HG02610 (cell line): ENCODE measurements at regions not wholly inside any gene's neighbourhood (a gene's known extent, or its start where the extent isn't known, plus 50 kb on each side); places are given as distances from the start of the nearest gene placed in this dataset.
A peak's percentile ranks its signal among the peaks of the same experiment; 100 is the strongest.
"Not testable (repeated sequence)": the region's sequence is repeated elsewhere in the genome, so short reads cannot be mapped to it uniquely, and the experiment has no call there.

ENCODE experiments used
- ATAC-seq: cut with Tn5 transposase; IDR thresholded peaks from one replicate; pipeline ENCODE4 v1.9.1; 2021; ENCODE audit warnings: mild to moderate bottlenecking, moderate library complexity; ENCODE audit not compliant: unreplicated experiment

GRCh38 chrX:31014474-31014873 lies 57.4 kb downstream of the FTHL17 start:
- not testable (repeated sequence) for ATAC-seq

GRCh38 chrX:31012509-31013025 lies 59.3 kb downstream of the FTHL17 start:
- no peak for ATAC-seq

GRCh38 chrX:31007321-31007720 lies 64.5 kb downstream of the FTHL17 start:
- ATAC-seq = no peak

DNA sequence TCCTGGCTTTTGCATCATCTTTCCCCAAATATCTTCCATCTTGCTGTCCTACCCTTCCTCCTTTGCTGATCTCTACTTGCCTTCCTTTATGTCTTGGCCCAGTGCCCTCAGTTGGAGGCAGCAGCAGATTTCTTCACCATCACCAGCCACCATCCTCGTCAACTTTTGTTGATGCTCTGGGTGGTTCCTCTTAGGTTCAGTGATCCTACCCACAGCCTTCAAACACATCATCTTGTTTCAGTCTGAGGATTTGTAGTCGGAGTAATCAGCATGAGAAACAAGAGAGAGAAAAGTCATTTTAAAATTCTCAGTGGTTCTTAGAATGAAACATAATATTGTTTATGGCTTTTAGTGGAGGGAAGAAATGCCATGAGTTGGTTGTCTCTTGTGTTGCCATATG lies 65.8 kb downstream of the FTHL17 start:
- ATAC-seq = no peak

- ATAC-seq = no peak
These were observed 74.4 kb downstream of the FTHL17 start for GRCh38 chrX:30997411-30997810.

- no peak for ATAC-seq
These were observed 76.1 kb downstream of the FTHL17 start for GRCh38 chrX:30995705-30996104.

DNA sequence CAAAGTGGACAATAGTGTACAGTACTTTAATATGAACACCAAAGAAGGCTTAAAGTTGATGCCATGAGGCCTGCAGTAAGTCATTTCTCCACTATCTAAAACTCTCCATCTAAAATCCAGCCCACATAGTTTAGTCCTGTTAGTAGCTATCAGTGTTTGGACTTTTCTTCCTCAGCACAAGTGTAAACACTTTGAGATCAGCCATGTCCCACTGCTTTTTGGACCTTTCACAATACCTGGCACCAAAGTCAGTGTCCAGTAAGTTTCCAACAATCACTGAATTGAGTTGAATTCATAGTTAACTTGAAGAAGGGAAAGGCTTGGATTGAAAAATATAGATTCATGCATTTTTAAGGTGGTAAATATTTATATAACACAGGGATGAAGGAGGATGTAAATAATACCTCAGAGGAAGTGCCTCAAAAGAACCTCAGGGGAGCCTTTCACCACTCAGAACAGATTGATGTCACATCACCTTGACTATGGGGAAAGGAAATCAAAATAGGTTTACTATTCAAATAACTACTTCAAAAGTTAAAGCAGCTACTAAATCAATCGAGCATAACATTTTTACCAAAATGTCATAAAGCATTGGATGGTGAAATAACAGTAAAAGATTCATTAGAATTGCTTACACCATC lies 76.7 kb downstream of the FTHL17 start:
- ATAC-seq = no peak

DNA sequence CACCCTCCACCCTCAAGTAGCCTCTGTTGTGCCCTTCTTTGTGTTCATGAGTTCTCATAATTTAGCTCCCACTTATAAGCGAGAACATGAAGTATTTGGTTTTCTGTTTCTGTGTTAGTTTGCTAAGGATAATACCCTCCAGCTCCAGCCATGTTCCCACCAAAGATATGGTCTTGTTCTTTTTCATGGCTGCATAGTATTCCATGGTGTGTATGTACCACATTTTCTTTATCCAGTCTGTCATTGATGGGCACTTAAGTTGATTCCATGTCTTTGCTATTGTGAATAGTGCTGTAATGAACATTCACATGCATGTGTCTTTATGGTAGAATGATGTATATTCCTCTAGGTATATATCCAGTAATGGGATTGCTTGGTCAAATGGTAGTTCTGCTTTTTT lies 77.8 kb downstream of the FTHL17 start:
- not testable (repeated sequence) for ATAC-seq

DNA sequence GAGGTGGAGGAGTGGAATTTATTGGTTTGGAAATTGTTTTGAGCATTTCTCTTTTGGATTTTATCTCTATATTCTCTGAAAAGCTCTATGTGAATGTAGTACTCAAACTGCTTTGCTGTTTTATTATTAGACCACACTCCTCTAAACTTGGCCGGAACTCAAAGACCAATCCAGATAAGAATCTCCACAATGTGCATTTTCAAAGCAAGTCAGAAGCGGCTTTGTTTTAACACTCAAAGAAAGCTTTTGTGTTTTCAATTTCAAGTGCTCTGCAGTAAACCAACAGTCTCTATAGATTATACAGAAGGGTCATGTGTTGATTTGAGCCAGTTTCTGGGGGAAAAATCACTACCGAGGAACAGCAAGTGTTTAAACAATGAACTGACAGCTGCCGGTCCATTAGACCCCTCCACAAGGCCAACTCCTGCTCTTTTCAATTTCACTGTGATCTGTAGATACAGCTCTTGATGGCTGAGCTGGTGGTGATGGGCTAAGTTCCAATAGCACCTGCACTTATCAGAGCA lies 79.4 kb downstream of the FTHL17 start:
- no peak for ATAC-seq

- ATAC-seq = no peak
These were observed 81.5 kb downstream of the FTHL17 start for GRCh38 chrX:30990361-30990760.

DNA sequence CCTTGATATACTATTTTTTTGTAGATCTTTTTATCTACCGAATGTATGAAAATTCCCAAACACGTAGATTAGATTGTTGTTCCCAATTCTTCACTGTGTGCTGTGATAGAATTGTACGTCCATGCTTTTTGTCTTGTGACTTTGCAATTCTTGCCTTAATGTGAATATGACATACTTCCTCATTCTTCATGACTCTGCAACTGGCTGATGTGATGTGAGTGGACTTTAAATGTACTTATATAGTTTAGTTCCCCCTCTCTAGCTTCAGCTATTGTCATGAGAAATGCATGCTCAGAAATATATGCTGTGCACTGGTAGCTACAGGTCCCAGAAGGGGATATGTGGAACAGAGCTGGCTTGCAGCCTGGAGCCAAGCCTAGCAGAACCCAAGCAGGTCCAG lies 89.4 kb downstream of the FTHL17 start:
- ATAC-seq = no peak

GRCh38 chrX:30981968-30982367 lies 89.9 kb downstream of the FTHL17 start:
- no peak for ATAC-seq

GRCh38 chrX:30979271-30979670 lies 90.2 kb upstream of the TAB3 start:
- ATAC-seq = no peak

- no peak for ATAC-seq
These were observed 86.4 kb upstream of the TAB3 start for GRCh38 chrX:30975467-30975866.

DNA sequence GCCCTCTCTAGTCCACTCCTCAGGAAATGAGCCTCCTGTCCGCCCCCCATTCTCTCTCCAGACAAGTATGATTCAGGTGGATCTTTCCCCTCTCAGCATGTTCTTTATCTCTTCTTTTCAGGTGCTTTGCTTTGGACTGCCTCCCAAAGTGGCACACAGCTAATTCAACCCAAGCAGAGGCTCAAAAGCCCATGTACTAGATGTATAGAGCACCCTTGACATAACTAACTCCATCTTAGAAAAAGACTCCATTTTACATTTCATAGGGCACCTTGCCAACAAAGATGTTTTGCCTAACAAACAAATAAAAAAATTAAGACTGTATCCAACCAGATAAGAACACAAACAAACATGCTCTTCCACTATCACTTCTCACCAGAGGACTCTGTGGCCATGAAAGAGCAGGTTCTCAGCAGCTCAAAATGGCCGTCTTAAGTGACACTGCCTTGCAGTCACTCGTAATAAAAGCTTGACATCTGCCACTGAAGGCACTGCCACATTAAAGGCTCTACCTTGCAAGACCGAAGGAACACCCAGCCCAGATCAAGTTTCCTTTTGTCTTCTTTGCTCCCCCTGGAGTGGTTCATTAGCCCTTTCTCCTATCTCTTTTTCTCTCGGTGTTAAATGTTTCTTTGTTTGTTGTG lies 84.9 kb upstream of the TAB3 start:
- ATAC-seq = no peak

DNA sequence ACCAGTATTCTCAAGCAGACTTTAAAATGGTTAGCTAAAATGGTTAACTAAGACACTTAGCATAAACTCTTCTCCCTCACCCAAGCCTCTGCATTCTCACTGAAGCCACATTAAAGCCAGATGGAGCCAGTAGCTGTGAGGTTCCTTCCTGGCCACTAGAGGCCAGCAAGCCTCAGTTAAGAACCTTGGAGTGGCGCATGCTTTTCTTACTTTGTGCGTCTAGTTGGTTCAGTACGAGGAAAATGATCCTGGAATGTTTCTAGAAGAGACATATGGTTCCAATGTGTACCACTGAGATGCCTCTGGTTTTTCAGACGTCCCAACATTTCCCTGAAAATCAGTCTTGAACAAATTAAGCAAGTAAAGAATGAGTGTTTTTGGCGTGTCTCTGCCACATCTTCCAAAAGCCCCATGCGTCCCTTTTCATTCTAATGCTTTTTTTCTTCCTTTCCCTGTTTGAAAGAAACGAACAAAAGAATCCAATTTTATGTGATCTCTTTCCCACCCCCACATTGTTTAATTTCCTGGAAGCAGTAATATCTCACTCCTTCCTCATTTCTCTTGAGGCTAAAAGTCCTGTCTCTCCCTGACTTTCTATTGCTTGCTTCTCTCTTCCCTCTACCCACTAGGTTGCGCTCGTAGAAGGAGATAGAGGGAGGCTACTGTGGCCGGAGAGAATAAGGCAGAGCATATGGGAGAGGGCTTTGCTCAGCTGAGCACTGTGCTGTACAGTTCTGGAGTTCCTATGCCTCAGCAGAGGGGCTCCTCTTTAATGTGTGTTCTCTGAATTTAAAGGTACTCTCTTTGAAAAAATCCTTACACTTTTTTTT lies 82.9 kb upstream of the TAB3 start:
- ATAC-seq = peak; percentile 97

GRCh38 chrX:30967516-30967915 lies 78.5 kb upstream of the TAB3 start:
- no peak for ATAC-seq

GRCh38 chrX:30965767-30966166 lies 76.7 kb upstream of the TAB3 start:
- ATAC-seq = no peak

DNA sequence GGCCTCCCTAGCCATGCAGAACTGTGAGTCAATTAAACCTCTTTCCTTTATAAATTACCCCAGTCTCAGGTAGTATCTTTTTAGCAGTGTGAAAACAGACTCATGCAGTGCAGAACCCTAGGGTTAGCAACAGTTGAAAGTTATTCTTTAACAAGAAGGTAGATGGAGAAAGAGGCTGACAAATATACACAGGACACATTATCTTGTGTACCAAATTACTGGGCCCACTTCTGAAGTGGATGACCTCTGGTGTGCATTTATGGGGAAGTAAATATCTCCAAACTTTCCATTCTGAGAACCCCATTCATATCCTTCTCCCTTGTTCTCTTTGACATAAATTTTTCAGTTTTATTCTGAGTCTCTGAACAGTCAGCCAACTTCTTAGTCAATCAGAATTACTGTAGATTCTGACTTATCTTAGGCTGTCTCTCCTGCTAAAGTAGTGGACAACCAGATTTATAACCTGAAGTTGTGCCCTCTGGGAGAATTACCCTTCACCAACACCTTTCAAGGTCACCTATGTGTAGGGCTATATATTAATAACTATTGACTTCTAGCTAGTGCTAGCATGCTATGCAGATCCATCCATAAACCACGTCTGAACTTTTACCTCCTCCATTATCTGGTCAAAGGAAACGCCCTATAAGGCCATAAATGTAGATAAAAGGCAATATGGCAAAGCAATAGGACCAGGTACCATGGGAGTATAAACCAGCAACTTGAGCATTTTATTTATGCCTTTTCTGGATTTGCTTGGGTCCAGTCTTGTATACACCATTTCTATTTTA lies 72.5 kb upstream of the TAB3 start:
- no peak for ATAC-seq

GRCh38 chrX:30957753-30958152 lies 68.7 kb upstream of the TAB3 start:
- no peak for ATAC-seq

GRCh38 chrX:30955687-30956086 lies 66.6 kb upstream of the TAB3 start:
- no peak for ATAC-seq
